ENCODE measurements at regions not wholly inside any gene's neighbourhood (a gene's known extent, or its start where the extent isn't known, plus 50 kb on each side); places are given as distances from the start of the nearest gene placed in this dataset.
"Not testable (repeated sequence)": the region's sequence is repeated elsewhere in the genome, so short reads cannot be mapped to it uniquely, and the experiment has no call there.

DNA sequence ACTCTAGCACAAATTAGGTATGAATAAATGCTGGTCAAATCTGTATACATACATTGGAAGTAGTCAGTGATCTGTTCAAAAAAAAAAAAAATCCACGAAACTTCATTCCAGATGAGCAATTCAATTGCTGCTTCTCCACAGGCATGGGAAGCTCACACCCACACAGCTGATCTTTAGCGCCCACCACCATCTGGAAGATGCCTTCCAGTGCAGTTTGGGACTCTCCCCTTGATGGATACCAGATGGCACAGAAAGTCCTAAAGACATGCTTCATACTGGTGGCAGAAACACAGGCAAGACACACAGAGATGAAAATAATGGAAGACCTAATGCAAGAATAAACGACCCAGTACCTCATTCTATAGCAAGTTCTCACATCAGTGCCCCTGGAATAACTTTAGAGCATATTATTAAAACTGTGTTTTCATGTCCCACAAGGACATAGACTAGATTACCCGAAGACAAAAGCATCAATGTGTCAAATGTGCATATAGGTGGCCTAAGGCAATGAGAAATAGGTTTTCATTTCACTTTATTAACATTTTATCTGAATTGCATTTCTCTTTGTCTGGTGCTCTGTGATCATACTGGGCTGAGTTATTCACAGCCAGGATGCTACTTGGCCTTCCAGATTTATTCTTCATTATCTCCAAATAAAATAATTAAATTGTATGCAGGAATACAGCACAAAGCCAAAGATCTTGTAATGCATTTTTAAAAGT is 135.4 kb upstream of the TAS2R1 start:
- no peak for TF ChIP-seq CTCF (IDR thresholded peaks at IDR 0.05)
- TF ChIP-seq EZH2phosphoT487 (IDR thresholded peaks at IDR 0.05), result no peak
- TF ChIP-seq EZH2 (IDR thresholded peaks at IDR 0.05), result no peak
- Histone ChIP-seq H3K4me1 (peaks cover 3% of the 10 kb centered on the region), H3K27me3 (no peaks in the 10 kb centered on the region), H3K27ac (no peak overlapping the region), H3K9me3 (ENCODE audit: low read depth) (no peaks in the 10 kb centered on the region), H3K4me2 (no peak overlapping the region), H3K4me3 (no peak overlapping the region), H3F3A (ENCODE audit: low read depth) (no peaks in the 10 kb centered on the region), H3K9ac (no peak overlapping the region), H2AFZ (replicated peaks) (no peak overlapping the region), H3K79me2 (ENCODE audit: low read depth) (no peaks in the 10 kb centered on the region), H4K20me1 (ENCODE audit: low read depth) (no peaks in the 10 kb centered on the region), H3K36me3 (no peaks in the 10 kb centered on the region)
- peaks cover 3% of the 10 kb centered on the region for H3K4me1 Mint-ChIP-seq
- H3K9me3 Mint-ChIP-seq, result no peaks in the 10 kb centered on the region
- DNase-seq (ENCODE audit: low spot score), result no peak
- H3K4me3 Mint-ChIP-seq, result no peak overlapping the region
- no peak overlapping the region for H3K27ac Mint-ChIP-seq
- H3K27me3 Mint-ChIP-seq (ENCODE audit: insufficient read depth, low read depth), result no peaks in the 10 kb centered on the region
- H3K36me3 Mint-ChIP-seq, result no peaks in the 10 kb centered on the region

- Mint-ChIP-seq H3K9me3 (no peaks in the 10 kb centered on the region), H3K4me1 (peaks cover 3% of the 10 kb centered on the region), H3K27me3 (ENCODE audit: insufficient read depth, low read depth) (no peaks in the 10 kb centered on the region), H3K27ac (no peak overlapping the region), H3K36me3 (no peaks in the 10 kb centered on the region), H3K4me3 (no peak overlapping the region)
- H3K4me2 ChIP-seq, result no peak overlapping the region
- peaks cover 3% of the 10 kb centered on the region for H3K4me1 ChIP-seq
- no peak overlapping the region for H2AFZ ChIP-seq (replicated peaks)
- no peaks in the 10 kb centered on the region for H3F3A ChIP-seq (ENCODE audit: low read depth)
- TF ChIP-seq EZH2 (IDR thresholded peaks at IDR 0.05) (no peak), EZH2phosphoT487 (IDR thresholded peaks at IDR 0.05) (no peak), CTCF (IDR thresholded peaks at IDR 0.05) (no peak)
- no peaks in the 10 kb centered on the region for H3K36me3 ChIP-seq
- DNase-seq (ENCODE audit: low spot score), result no peak
- H3K9me3 ChIP-seq (ENCODE audit: low read depth), result no peaks in the 10 kb centered on the region
- H3K4me3 ChIP-seq, result no peak overlapping the region
- no peak overlapping the region for H3K27ac ChIP-seq
- H3K79me2 ChIP-seq (ENCODE audit: low read depth), result no peaks in the 10 kb centered on the region
- no peaks in the 10 kb centered on the region for H3K27me3 ChIP-seq
- H3K9ac ChIP-seq, result no peak overlapping the region
- H4K20me1 ChIP-seq (ENCODE audit: low read depth), result no peaks in the 10 kb centered on the region
Observed at GRCh38 chr5:9761706-9762105, 131.6 kb upstream of the TAS2R1 start.

DNA sequence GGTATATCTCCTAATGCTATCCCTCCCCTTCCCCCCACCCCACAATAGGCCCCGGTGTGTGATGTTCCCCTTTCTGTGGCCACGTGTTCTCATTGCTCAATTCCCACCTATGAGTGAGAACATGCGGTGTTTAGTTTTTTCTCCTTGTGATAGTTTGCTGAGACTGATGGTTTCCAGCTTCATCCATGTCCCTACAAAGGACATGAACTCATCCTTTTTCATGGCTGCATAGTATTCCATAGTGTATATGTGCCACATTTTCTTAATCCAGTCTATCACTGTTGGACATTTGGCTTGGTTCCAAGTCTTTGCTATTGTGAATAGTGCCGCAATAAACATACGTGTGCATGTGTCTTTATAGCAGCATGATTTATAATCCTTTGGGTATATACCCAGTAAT is 122.5 kb upstream of the TAS2R1 start:
- H3K9me3 ChIP-seq (ENCODE audit: low read depth); DNase-seq (ENCODE audit: low spot score); H4K20me1 ChIP-seq (ENCODE audit: low read depth); H3K9ac ChIP-seq; H3K36me3 Mint-ChIP-seq; H3K9me3 Mint-ChIP-seq; H3K27me3 ChIP-seq; H3K79me2 ChIP-seq (ENCODE audit: low read depth); H3K4me2 ChIP-seq; H3K4me3 ChIP-seq; H3K4me1 Mint-ChIP-seq; H3K27ac ChIP-seq; H3K4me1 ChIP-seq; H3F3A ChIP-seq (ENCODE audit: low read depth); H2AFZ ChIP-seq (replicated peaks); H3K4me3 Mint-ChIP-seq; H3K36me3 ChIP-seq; H3K27me3 Mint-ChIP-seq (ENCODE audit: insufficient read depth, low read depth); H3K27ac Mint-ChIP-seq: not testable (repeated sequence)

GRCh38 chr5:9743507-9743906 is 113.4 kb upstream of the TAS2R1 start:
- no peaks in the 10 kb centered on the region for H4K20me1 ChIP-seq (ENCODE audit: low read depth)
- no peaks in the 10 kb centered on the region for H3K4me1 ChIP-seq
- H3K9me3 ChIP-seq (ENCODE audit: low read depth), result no peaks in the 10 kb centered on the region
- Mint-ChIP-seq H3K27me3 (ENCODE audit: insufficient read depth, low read depth) (no peaks in the 10 kb centered on the region), H3K9me3 (peaks cover 4% of the 10 kb centered on the region), H3K27ac (no peak overlapping the region), H3K4me3 (no peak overlapping the region), H3K36me3 (no peaks in the 10 kb centered on the region), H3K4me1 (no peaks in the 10 kb centered on the region)
- no peak overlapping the region for H3K9ac ChIP-seq
- no peaks in the 10 kb centered on the region for H3K36me3 ChIP-seq
- no peak overlapping the region for H3K4me3 ChIP-seq
- H3K27ac ChIP-seq, result no peak overlapping the region
- no peak for DNase-seq (ENCODE audit: low spot score)
- no peaks in the 10 kb centered on the region for H3K79me2 ChIP-seq (ENCODE audit: low read depth)
- no peaks in the 10 kb centered on the region for H3F3A ChIP-seq (ENCODE audit: low read depth)
- H3K27me3 ChIP-seq, result no peaks in the 10 kb centered on the region
- H3K4me2 ChIP-seq, result no peak overlapping the region
- TF ChIP-seq CTCF (IDR thresholded peaks at IDR 0.05) (no peak), EZH2phosphoT487 (IDR thresholded peaks at IDR 0.05) (no peak), EZH2 (IDR thresholded peaks at IDR 0.05) (no peak)
- no peak overlapping the region for H2AFZ ChIP-seq (replicated peaks)

All from neural progenitor cell (in vitro differentiated cells).